H9 (cell line): ENCODE measurements at regions not wholly inside any gene's neighbourhood (a gene's known extent, or its start where the extent isn't known, plus 50 kb on each side); places are given as distances from the start of the nearest gene placed in this dataset.

ENCODE experiments used
- DNase-seq: peaks from one replicate; pipeline ENCODE4 v3.0.0-alpha.2; 2017
- H2AFZ ChIP-seq: one replicate; pipeline ENCODE4 v1.6.1; 2013; ENCODE audit warnings: mild to moderate bottlenecking, low read length, control low read depth, moderate library complexity
- H2AK5ac ChIP-seq: 2 replicates; pipeline ENCODE4 v1.6.1; 2013; ENCODE audit warnings: low read length, control low read depth, mixed read lengths; ENCODE audit not compliant: insufficient read length
- H2BK120ac ChIP-seq: one replicate; pipeline ENCODE4 v1.6.1; 2013; ENCODE audit warnings: low read depth, mild to moderate bottlenecking, low read length, control low read depth, inconsistent platforms; ENCODE audit not compliant: poor library complexity, severe bottlenecking
- H2BK12ac ChIP-seq: 2 replicates; pipeline ENCODE4 v1.6.1; 2013; ENCODE audit warnings: low read length, control low read depth, mixed read lengths, low read depth; ENCODE audit not compliant: insufficient read length
- H2BK15ac ChIP-seq: 2 replicates; pipeline ENCODE4 v1.6.1; 2013; ENCODE audit warnings: low read depth, low read length, control low read depth
- H2BK20ac ChIP-seq: one replicate; pipeline ENCODE4 v1.6.1; 2013; ENCODE audit warnings: low read depth, mild to moderate bottlenecking, low read length, control low read depth, inconsistent platforms; ENCODE audit not compliant: poor library complexity, severe bottlenecking
- H2BK5ac ChIP-seq: 2 replicates; pipeline ENCODE4 v1.6.1; 2013; ENCODE audit warnings: low read length, control low read depth, mixed read lengths; ENCODE audit not compliant: insufficient read length
- H3K14ac ChIP-seq: 2 replicates; pipeline ENCODE4 v1.6.1; 2013; ENCODE audit warnings: low read length, control low read depth; ENCODE audit not compliant: insufficient read depth
- H3K18ac ChIP-seq: 2 replicates; pipeline ENCODE4 v1.6.1; 2013; ENCODE audit warnings: low read depth, mild to moderate bottlenecking, mixed read lengths, low read length, control low read depth; ENCODE audit not compliant: insufficient read length
- H3K23ac ChIP-seq: 2 replicates; pipeline ENCODE4 v1.6.1; 2013; ENCODE audit warnings: low read length, control low read depth, mixed read lengths, low read depth; ENCODE audit not compliant: insufficient read length
- H3K23me2 ChIP-seq: 2 replicates; pipeline ENCODE4 v1.6.1; 2013; ENCODE audit warnings: low read depth, mild to moderate bottlenecking, mixed read lengths, low read length, control low read depth; ENCODE audit not compliant: insufficient read length, poor library complexity, severe bottlenecking
- H3K27ac ChIP-seq: 2 replicates; pipeline ENCODE4 v1.5.1; 2013; ENCODE audit warnings: low read length, control low read depth, mixed read lengths, low read depth; ENCODE audit not compliant: insufficient read length
- H3K27me3 ChIP-seq: 2 replicates; pipeline ENCODE4 v1.6.1; 2013; ENCODE audit warnings: low read length, control low read depth, inconsistent platforms; ENCODE audit not compliant: insufficient read depth
- H3K4ac ChIP-seq: 2 replicates; pipeline ENCODE4 v1.6.1; 2013; ENCODE audit warnings: low read depth, mild to moderate bottlenecking, control low read depth, inconsistent platforms, low read length, moderate library complexity
- H3K4me1 ChIP-seq: 2 replicates; pipeline ENCODE4 v1.6.1; 2013; ENCODE audit warnings: low read length, control low read depth, inconsistent platforms; ENCODE audit not compliant: insufficient read depth
- H3K4me2 ChIP-seq: 2 replicates; pipeline ENCODE4 v1.6.1; 2013; ENCODE audit warnings: low read length, control low read depth, mixed read lengths; ENCODE audit not compliant: insufficient read length, insufficient read depth
- H3K56ac ChIP-seq: 2 replicates; pipeline ENCODE4 v1.6.1; 2013; ENCODE audit warnings: low read depth, mild to moderate bottlenecking, mixed read lengths, low read length, control low read depth; ENCODE audit not compliant: insufficient read length
- H3K79me1 ChIP-seq: 2 replicates; pipeline ENCODE4 v1.6.1; 2013; ENCODE audit warnings: low read depth, mild to moderate bottlenecking, moderate library complexity, low read length, control low read depth, inconsistent platforms; ENCODE audit not compliant: insufficient read depth, poor library complexity, severe bottlenecking
- H3K79me2 ChIP-seq: 2 replicates; pipeline ENCODE4 v1.6.1; 2013; ENCODE audit warnings: low read length, control low read depth, inconsistent platforms; ENCODE audit not compliant: insufficient read depth
- H3K9ac ChIP-seq: 2 replicates; pipeline ENCODE4 v1.6.1; 2013; ENCODE audit warnings: low read length, control low read depth, mixed read lengths; ENCODE audit not compliant: insufficient read length; ENCODE audit errors: extremely low read depth
- H3K9me3 ChIP-seq: one replicate; pipeline ENCODE4 v1.6.1; 2013; ENCODE audit warnings: low read depth, low read length, inconsistent platforms; ENCODE audit not compliant: control insufficient read depth
- H3T11ph ChIP-seq: one replicate; pipeline ENCODE4 v1.6.1; 2013; ENCODE audit warnings: mild to moderate bottlenecking, low read length, control low read depth, inconsistent platforms
- H4K20me1 ChIP-seq: one replicate; pipeline ENCODE4 v1.6.1; 2013; ENCODE audit not compliant: control insufficient read depth, insufficient read length, insufficient read depth
- H4K5ac ChIP-seq: 2 replicates; pipeline ENCODE4 v1.6.1; 2013; ENCODE audit warnings: low read depth, mild to moderate bottlenecking, mixed read lengths, low read length, control low read depth; ENCODE audit not compliant: insufficient read length
- H4K8ac ChIP-seq: replicated peaks from 2 replicates; pipeline ENCODE4 v1.6.1; 2013; ENCODE audit warnings: low read length, control low read depth, mixed read lengths, low read depth; ENCODE audit not compliant: insufficient read length
- H4K91ac ChIP-seq: 2 replicates; pipeline ENCODE4 v1.6.1; 2013; ENCODE audit warnings: low read depth, mild to moderate bottlenecking, moderate library complexity, mixed read lengths, low read length, control low read depth; ENCODE audit not compliant: insufficient read length
- H3K27ac Mint-ChIP-seq, 3 experiments: 2 replicates in 2 of 3; 3 replicates in 1 of 3; pipeline ENCODE4 v1.8.0; 2020 to 2021; ENCODE audit warnings: mixed read lengths in 3 of 3, mild to moderate bottlenecking in 1 of 3, moderate library complexity in 1 of 3
- H3K27me3 Mint-ChIP-seq: 2 replicates; pipeline ENCODE4 v1.8.0; 2021; ENCODE audit warnings: low read depth, mild to moderate bottlenecking, moderate library complexity, mixed read lengths
- H3K36me3 Mint-ChIP-seq, 3 experiments: 2 replicates in 2 of 3; 3 replicates in 1 of 3; pipeline ENCODE4 v1.8.0; 2020 to 2021; ENCODE audit warnings: low read depth in 3 of 3, mixed read lengths in 3 of 3; ENCODE audit not compliant: insufficient read depth in 1 of 3
- H3K4me1 Mint-ChIP-seq, 2 experiments: 2 replicates each; pipeline ENCODE4 v1.8.0; 2020; ENCODE audit warnings: mixed read lengths in 2 of 2
- H3K4me3 Mint-ChIP-seq, 2 experiments: 2 replicates in 1 of 2; 3 replicates in 1 of 2; pipeline ENCODE4 v1.8.0; 2020 to 2021; ENCODE audit warnings: mild to moderate bottlenecking in 2 of 2, mixed read lengths in 2 of 2, moderate library complexity in 1 of 2
- H3K9me3 Mint-ChIP-seq, 2 experiments: 2 replicates in 1 of 2; 3 replicates in 1 of 2; pipeline ENCODE4 v1.8.0; 2020; ENCODE audit warnings: mild to moderate bottlenecking in 2 of 2, mixed read lengths in 2 of 2, moderate library complexity in 1 of 2
- CTCF ChIP-seq: fragments of 200-600 bp; sonication (generic); conservative IDR thresholded peaks from 3 replicates; pipeline ENCODE4 v1.8.0; 2021; ENCODE audit warnings: antibody characterized with exemption, mild to moderate bottlenecking
- WGBS: extraction: QIAGEN DNeasy Blood & Tissue Kit; methylation state at CpG from one replicate; pipeline ENCODE4 v1.1.7; 2013; ENCODE audit warnings: missing lambda C conversion rate, low lambda C conversion rate, mixed read lengths; ENCODE audit not compliant: insufficient read length; ENCODE audit errors: extremely low coverage; 5-methylcytosine and 5-hydroxymethylcytosine counted together

- H3K27ac Mint-ChIP-seq: 0 out of 7 replicates have a peak overlapping the region, but pooled peaks of 1 of the 3 experiments have one; percentile 3
- H2AFZ ChIP-seq: no peak overlapping the region
These were observed 145.7 kb upstream of the KLF7 start for GRCh38 chr2:207311316-207312005.

More at GRCh38 chr2:207311316-207312005, 145.7 kb upstream of the KLF7 start:
- DNase-seq: no peak
- peak; percentile 26; the same call in 2 of the 3 replicates for TF ChIP-seq CTCF
- Histone ChIP-seq H4K5ac (no peak overlapping the region), H2BK5ac (no peak overlapping the region), H3K27ac (no peak overlapping the region), H3K79me1 (no peaks in the 10 kb centered on the region), H2BK15ac (no peak overlapping the region), H3K4me2 (no peak overlapping the region), H3K56ac (no peak overlapping the region), H3K79me2 (0 out of 2 replicates have a peak, but pooled peaks cover 2% of the 10 kb centered on the region), H4K8ac (no peak overlapping the region), H3K18ac (no peak overlapping the region), H3K23me2 (no peaks in the 10 kb centered on the region), H3K14ac (no peak overlapping the region), H2BK12ac (no peak overlapping the region), H3K27me3 (no peaks in the 10 kb centered on the region), H3K4ac (no peak overlapping the region), H2BK20ac (no peak overlapping the region), H3K9ac (no peak overlapping the region), H2AK5ac (no peak overlapping the region), H4K20me1 (no peaks in the 10 kb centered on the region), H3K4me1 (peaks cover 2% of the 10 kb centered on the region; the same call in 1 of the 2 replicates), H4K91ac (no peak overlapping the region), H2BK120ac (no peak overlapping the region), H3T11ph (no peak overlapping the region), H3K9me3 (no peaks in the 10 kb centered on the region), H3K23ac (no peak overlapping the region)
- H3K36me3 Mint-ChIP-seq: no peaks in the 10 kb centered on the region
- H3K4me3 Mint-ChIP-seq: no peak overlapping the region
- no CpG with 5 or more reads among the region's 4 CpGs for WGBS
- H3K9me3 Mint-ChIP-seq: no peaks in the 10 kb centered on the region
- H3K27me3 Mint-ChIP-seq: no peaks in the 10 kb centered on the region; the same call in 1 of the 2 replicates
- H3K4me1 Mint-ChIP-seq: peaks cover 11 to 14% of the 10 kb centered on the region in 2 experiments
